Neural progenitor cell (in vitro differentiated cells): ENCODE measurements at regions not wholly inside any gene's neighbourhood (a gene's known extent, or its start where the extent isn't known, plus 50 kb on each side); places are given as distances from the start of the nearest gene placed in this dataset.
"Not testable (repeated sequence)": the region's sequence is repeated elsewhere in the genome, so short reads cannot be mapped to it uniquely, and the experiment has no call there.

Experiments
- DNase-seq: peaks from one replicate; pipeline ENCODE4 v3.0.0-alpha.2; 2016; ENCODE audit warnings: low spot score
- H2AFZ ChIP-seq: fragments of 200-600 bp; sonication (generic); replicated peaks from 2 replicates; pipeline ENCODE4 v1.6.1; 2016; ENCODE audit warnings: antibody characterized with exemption
- H3F3A ChIP-seq: fragments of 200-600 bp; sonication (generic); 2 replicates; pipeline ENCODE4 v1.6.1; 2016; ENCODE audit warnings: antibody characterized with exemption, low read depth
- H3K27ac ChIP-seq: fragments of 200-600 bp; sonication (generic); 2 replicates; pipeline ENCODE4 v1.5.1; 2016; ENCODE audit warnings: mild to moderate bottlenecking
- H3K27me3 ChIP-seq: fragments of 200-600 bp; sonication (generic); 2 replicates; pipeline ENCODE4 v1.6.1; 2016; ENCODE audit warnings: mild to moderate bottlenecking, moderate library complexity
- H3K36me3 ChIP-seq: fragments of 200-600 bp; sonication (generic); 2 replicates; pipeline ENCODE4 v1.5.1; 2016
- H3K4me1 ChIP-seq: fragments of 200-600 bp; sonication (generic); 2 replicates; pipeline ENCODE4 v1.6.1; 2016; ENCODE audit warnings: mixed run types
- H3K4me2 ChIP-seq: fragments of 200-600 bp; sonication (generic); 2 replicates; pipeline ENCODE4 v1.6.1; 2016
- H3K4me3 ChIP-seq: fragments of 200-600 bp; sonication (generic); 2 replicates; pipeline ENCODE4 v1.5.1; 2016
- H3K79me2 ChIP-seq: fragments of 200-600 bp; sonication (generic); 2 replicates; pipeline ENCODE4 v1.6.1; 2016; ENCODE audit warnings: low read depth
- H3K9ac ChIP-seq: fragments of 200-600 bp; sonication (generic); 2 replicates; pipeline ENCODE4 v1.6.1; 2016
- H3K9me3 ChIP-seq: fragments of 200-600 bp; sonication (generic); 2 replicates; pipeline ENCODE4 v1.5.1; 2016; ENCODE audit warnings: low read depth
- H4K20me1 ChIP-seq: fragments of 200-600 bp; sonication (generic); 2 replicates; pipeline ENCODE4 v1.6.1; 2016; ENCODE audit warnings: low read depth
- H3K27ac Mint-ChIP-seq: 3 replicates; pipeline ENCODE4 v1.8.0; 2021; ENCODE audit warnings: mixed read lengths
- H3K27me3 Mint-ChIP-seq: 2 replicates; pipeline ENCODE4 v1.8.0; 2022; ENCODE audit warnings: low read depth, mild to moderate bottlenecking, inconsistent platforms, moderate library complexity, mixed read lengths; ENCODE audit not compliant: insufficient read depth
- H3K36me3 Mint-ChIP-seq: 3 replicates; pipeline ENCODE4 v1.8.0; 2021; ENCODE audit warnings: mixed read lengths
- H3K4me1 Mint-ChIP-seq: 3 replicates; pipeline ENCODE4 v1.8.0; 2021; ENCODE audit warnings: mixed read lengths
- H3K4me3 Mint-ChIP-seq: 3 replicates; pipeline ENCODE4 v1.8.0; 2021; ENCODE audit warnings: mild to moderate bottlenecking, moderate library complexity, mixed read lengths
- H3K9me3 Mint-ChIP-seq: 3 replicates; pipeline ENCODE4 v1.8.0; 2020; ENCODE audit warnings: mixed read lengths
- CTCF ChIP-seq: fragments of 200-600 bp; sonication (generic); IDR thresholded peaks from 2 replicates; pipeline ENCODE4 v1.5.1; 2017; ENCODE audit warnings: antibody characterized with exemption, mild to moderate bottlenecking
- EZH2 ChIP-seq: fragments of 200-600 bp; sonication (generic); IDR thresholded peaks from 2 replicates; pipeline ENCODE4 v1.6.1; 2017; ENCODE audit warnings: antibody characterized with exemption, mild to moderate bottlenecking, moderate library complexity
- EZH2phosphoT487 ChIP-seq: fragments of 200-600 bp; sonication (generic); IDR thresholded peaks from 2 replicates; pipeline ENCODE4 v1.6.1; 2017; ENCODE audit warnings: antibody characterized with exemption

- no peak overlapping the region for H3K27ac ChIP-seq
- no peaks in the 10 kb centered on the region for H3K4me1 Mint-ChIP-seq
- H3K27me3 Mint-ChIP-seq = no peaks in the 10 kb centered on the region
- no peak overlapping the region for H3K9ac ChIP-seq
- H3K36me3 Mint-ChIP-seq = no peaks in the 10 kb centered on the region
- peaks cover 11% of the 10 kb centered on the region for H3K9me3 Mint-ChIP-seq
- no peak for DNase-seq
- H3K27me3 ChIP-seq = no peaks in the 10 kb centered on the region
- H3K79me2 ChIP-seq = no peaks in the 10 kb centered on the region
- no peak overlapping the region for H3K4me2 ChIP-seq
- no peaks in the 10 kb centered on the region for H3K4me1 ChIP-seq
- no peak overlapping the region for H3K4me3 Mint-ChIP-seq
- TF ChIP-seq CTCF (no peak), EZH2phosphoT487 (no peak), EZH2 (no peak)
- H4K20me1 ChIP-seq = no peaks in the 10 kb centered on the region
- H3K27ac Mint-ChIP-seq = no peak overlapping the region
- peaks cover 12% of the 10 kb centered on the region for H3K9me3 ChIP-seq
- H3K4me3 ChIP-seq = no peak overlapping the region
- no peak overlapping the region for H2AFZ ChIP-seq
- H3F3A ChIP-seq = no peaks in the 10 kb centered on the region
- no peaks in the 10 kb centered on the region for H3K36me3 ChIP-seq
These were observed 1795.5 kb downstream of the MRPL39 start for GRCh38 chr21:23811805-23812204.

DNA sequence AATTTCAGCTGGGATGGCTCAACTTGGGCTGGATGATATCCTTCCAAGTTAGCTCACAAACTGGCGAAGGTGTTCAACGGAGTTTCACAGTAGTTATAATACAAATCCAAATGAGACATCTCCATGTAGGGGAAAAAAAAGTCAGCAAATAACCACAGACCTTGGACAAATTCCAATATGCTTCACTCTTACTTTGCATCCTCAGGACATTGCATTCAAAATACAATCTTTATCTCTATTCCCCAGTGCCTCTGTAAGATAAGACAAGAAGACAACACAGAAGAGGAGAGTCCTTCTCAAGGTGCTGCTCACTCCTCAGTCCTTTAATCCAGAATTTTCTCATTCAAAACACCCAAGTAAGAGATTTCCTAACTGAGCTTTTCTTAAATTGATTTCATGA lies 1797.7 kb downstream of the MRPL39 start:
- Histone ChIP-seq H3K27me3 (no peaks in the 10 kb centered on the region), H3K36me3 (no peaks in the 10 kb centered on the region), H3K4me3 (no peak overlapping the region), H2AFZ (no peak overlapping the region), H3K4me2 (no peak overlapping the region), H3K27ac (no peak overlapping the region), H3F3A (no peaks in the 10 kb centered on the region), H3K79me2 (no peaks in the 10 kb centered on the region), H4K20me1 (no peaks in the 10 kb centered on the region), H3K9me3 (peaks cover 15% of the 10 kb centered on the region), H3K9ac (no peak overlapping the region), H3K4me1 (no peaks in the 10 kb centered on the region)
- peaks cover 18% of the 10 kb centered on the region for H3K9me3 Mint-ChIP-seq
- H3K36me3 Mint-ChIP-seq = no peaks in the 10 kb centered on the region
- no peak overlapping the region for H3K27ac Mint-ChIP-seq
- H3K27me3 Mint-ChIP-seq = no peaks in the 10 kb centered on the region
- DNase-seq = no peak
- H3K4me3 Mint-ChIP-seq = no peak overlapping the region
- TF ChIP-seq CTCF = no peak
- TF ChIP-seq EZH2 = no peak
- H3K4me1 Mint-ChIP-seq = no peaks in the 10 kb centered on the region

- not testable (repeated sequence) for H4K20me1 ChIP-seq, H2AFZ ChIP-seq, DNase-seq, H3K79me2 ChIP-seq, H3K4me2 ChIP-seq, H3K9ac ChIP-seq, H3F3A ChIP-seq, H3K27me3 ChIP-seq, H3K4me1 Mint-ChIP-seq, H3K4me3 Mint-ChIP-seq, H3K36me3 ChIP-seq, H3K27ac Mint-ChIP-seq, H3K27ac ChIP-seq, H3K27me3 Mint-ChIP-seq, H3K4me3 ChIP-seq, H3K4me1 ChIP-seq, H3K36me3 Mint-ChIP-seq
- H3K9me3 Mint-ChIP-seq = peaks cover 19% of the 10 kb centered on the region
- peaks cover 17% of the 10 kb centered on the region for H3K9me3 ChIP-seq
These were observed 1800.2 kb downstream of the MRPL39 start for GRCh38 chr21:23806966-23807548.

DNA sequence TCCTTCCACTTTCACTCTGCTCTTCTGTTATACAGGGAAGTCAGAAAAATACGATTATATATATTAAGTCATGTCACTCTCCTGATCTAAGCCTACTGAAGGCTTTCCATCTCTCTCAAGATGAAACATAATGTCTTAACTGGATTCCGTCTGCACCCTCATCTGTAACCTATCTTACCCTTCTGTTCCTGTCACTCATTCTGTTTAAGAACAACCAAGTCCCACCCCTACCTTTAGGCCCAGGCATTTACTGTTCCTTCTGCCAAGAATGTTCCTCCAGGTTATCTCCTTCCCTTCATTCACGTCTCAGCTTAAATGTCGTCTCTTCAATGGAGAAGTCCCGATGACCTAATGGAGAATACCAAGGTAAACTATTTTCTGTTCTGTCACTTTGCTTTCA lies 1802.4 kb downstream of the MRPL39 start:
- TF ChIP-seq CTCF (no peak), EZH2phosphoT487 (no peak)
- Histone ChIP-seq H3K4me1 (no peaks in the 10 kb centered on the region), H3K27me3 (no peaks in the 10 kb centered on the region), H2AFZ (no peak overlapping the region), H3K27ac (no peak overlapping the region), H3K4me2 (no peak overlapping the region), H4K20me1 (no peaks in the 10 kb centered on the region), H3K9ac (no peak overlapping the region), H3K36me3 (no peaks in the 10 kb centered on the region), H3K79me2 (no peaks in the 10 kb centered on the region), H3K4me3 (no peak overlapping the region), H3F3A (no peaks in the 10 kb centered on the region), H3K9me3 (peaks cover 10% of the 10 kb centered on the region)
- Mint-ChIP-seq H3K27me3 (no peaks in the 10 kb centered on the region), H3K9me3 (peaks cover 21% of the 10 kb centered on the region), H3K27ac (no peak overlapping the region), H3K4me1 (no peaks in the 10 kb centered on the region), H3K36me3 (no peaks in the 10 kb centered on the region), H3K4me3 (no peak overlapping the region)
- no peak for DNase-seq
